ENCODE measurements at regions not wholly inside any gene's neighbourhood (a gene's known extent, or its start where the extent isn't known, plus 50 kb on each side); places are given as distances from the start of the nearest gene placed in this dataset.

DNA sequence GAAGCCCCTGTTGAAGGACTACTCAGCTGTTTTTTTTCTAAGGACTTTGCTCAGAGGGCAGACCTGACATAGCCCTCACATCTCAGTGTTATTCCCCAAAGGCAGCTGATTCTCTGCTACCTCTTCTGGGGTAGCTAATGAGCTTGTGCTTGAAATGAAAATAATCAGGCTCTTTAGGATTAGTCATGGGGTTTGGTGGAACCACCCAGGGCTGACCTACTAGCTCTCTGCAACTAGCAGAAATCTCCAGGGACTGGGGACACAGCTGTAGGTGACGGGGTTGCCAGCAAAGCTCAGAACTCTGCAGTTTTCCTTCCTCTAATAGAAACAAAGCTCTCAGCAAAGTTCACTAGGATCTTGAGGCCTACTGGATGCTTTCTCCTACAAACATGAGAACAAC is 106.4 kb upstream of the BCL9 start:
- TF ChIP-seq, protein P1, sequence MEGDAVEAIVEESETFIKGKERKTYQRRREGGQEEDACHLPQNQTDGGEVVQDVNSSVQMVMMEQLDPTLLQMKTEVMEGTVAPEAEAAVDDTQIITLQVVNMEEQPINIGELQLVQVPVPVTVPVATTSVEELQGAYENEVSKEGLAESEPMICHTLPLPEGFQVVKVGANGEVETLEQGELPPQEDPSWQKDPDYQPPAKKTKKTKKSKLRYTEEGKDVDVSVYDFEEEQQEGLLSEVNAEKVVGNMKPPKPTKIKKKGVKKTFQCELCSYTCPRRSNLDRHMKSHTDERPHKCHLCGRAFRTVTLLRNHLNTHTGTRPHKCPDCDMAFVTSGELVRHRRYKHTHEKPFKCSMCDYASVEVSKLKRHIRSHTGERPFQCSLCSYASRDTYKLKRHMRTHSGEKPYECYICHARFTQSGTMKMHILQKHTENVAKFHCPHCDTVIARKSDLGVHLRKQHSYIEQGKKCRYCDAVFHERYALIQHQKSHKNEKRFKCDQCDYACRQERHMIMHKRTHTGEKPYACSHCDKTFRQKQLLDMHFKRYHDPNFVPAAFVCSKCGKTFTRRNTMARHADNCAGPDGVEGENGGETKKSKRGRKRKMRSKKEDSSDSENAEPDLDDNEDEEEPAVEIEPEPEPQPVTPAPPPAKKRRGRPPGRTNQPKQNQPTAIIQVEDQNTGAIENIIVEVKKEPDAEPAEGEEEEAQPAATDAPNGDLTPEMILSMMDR (IDR thresholded peaks at IDR 0.05): no peak
- TF ChIP-seq POLR2A (IDR thresholded peaks at IDR 0.05) (no peak), POLR2AphosphoS5 (IDR thresholded peaks at IDR 0.05; ENCODE audit: insufficient read depth in 1 of 2, low read depth in 1 of 2) (no peak)

Measured in vagina (tissue), 2 donors.